Kidney (tissue), 13 donors: ENCODE measurements at regions not wholly inside any gene's neighbourhood (a gene's known extent, or its start where the extent isn't known, plus 50 kb on each side); places are given as distances from the start of the nearest gene placed in this dataset.

Experiments
- DNase-seq, 5 donors: peaks; one replicate each; pipeline ENCODE4 v3.0.0-alpha.2; 2013 to 2020
- FAIRE-seq: peaks from 2 replicates; lab custom pipeline; 2012; peaks lifted over from hg19 to GRCh38; lab: Jason Lieb, UNC
- H3K27ac ChIP-seq, 2 donors: one replicate each; pipeline ENCODE4 v1.7.0; 2013; ENCODE audit warnings: low read depth in 2 of 2, low read length in 2 of 2, inconsistent platforms in 1 of 2
- H3K27me3 ChIP-seq: one replicate; pipeline ENCODE4 v1.7.1; 2013; ENCODE audit warnings: low read length, inconsistent platforms; ENCODE audit not compliant: control insufficient read depth, insufficient read depth
- H3K36me3 ChIP-seq, 3 donors: one replicate each; pipeline versions ENCODE4 v1.7.0 to v1.7.1; 2013; ENCODE audit warnings: low read length in 3 of 3, control low read depth in 1 of 3, inconsistent platforms in 1 of 3; ENCODE audit not compliant: insufficient read depth in 3 of 3, control insufficient read depth in 2 of 3
- H3K4me1 ChIP-seq, 3 donors: one replicate each; pipeline versions ENCODE4 v1.7.0 to v1.7.1; 2013; ENCODE audit warnings: low read length in 3 of 3, inconsistent platforms in 1 of 3, low read depth in 1 of 3; ENCODE audit not compliant: control insufficient read depth in 2 of 3, insufficient read depth in 2 of 3
- H3K4me3 ChIP-seq, 3 donors: one replicate each; pipeline versions ENCODE4 v1.7.0 to v1.8.1; 2013; ENCODE audit warnings: low read length in 3 of 3, control low read depth in 1 of 3, inconsistent platforms in 1 of 3
- H3K9ac ChIP-seq, 3 donors: one replicate each; pipeline versions ENCODE4 v1.7.0 to v1.7.1; 2013; ENCODE audit warnings: low read length in 3 of 3, control low read depth in 1 of 3, inconsistent platforms in 1 of 3
- H3K9me3 ChIP-seq, 3 donors: one replicate each; pipeline versions ENCODE4 v1.7.0 to v1.7.1; 2013; ENCODE audit warnings: low read length in 3 of 3, control low read depth in 1 of 3, inconsistent platforms in 1 of 3; ENCODE audit not compliant: control insufficient read depth in 2 of 3, insufficient read depth in 1 of 3
- CTCF ChIP-seq: IDR thresholded peaks from 3 replicates; pipeline ENCODE4 v1.5.1; 2012; ENCODE audit warnings: mild to moderate bottlenecking, moderate library complexity, borderline replicate concordance; ENCODE audit not compliant: insufficient read depth; ENCODE audit errors: extremely low read depth
- intact Hi-C: fragments of 100-400 bp; cut with DNase I; formaldehyde crosslinking; loops from one replicate; pipeline ENCODE4 v1.11.1; 2022
- donor health status: control.
- donor health status: control.
- donor health status: control.
- donor health status: control.
- donor health status: control.
- donor health status: DM: yes; HTN: yes; CAD: no.
- donor health status: Normal renal cell carcinoma (clear cell type).

DNA sequence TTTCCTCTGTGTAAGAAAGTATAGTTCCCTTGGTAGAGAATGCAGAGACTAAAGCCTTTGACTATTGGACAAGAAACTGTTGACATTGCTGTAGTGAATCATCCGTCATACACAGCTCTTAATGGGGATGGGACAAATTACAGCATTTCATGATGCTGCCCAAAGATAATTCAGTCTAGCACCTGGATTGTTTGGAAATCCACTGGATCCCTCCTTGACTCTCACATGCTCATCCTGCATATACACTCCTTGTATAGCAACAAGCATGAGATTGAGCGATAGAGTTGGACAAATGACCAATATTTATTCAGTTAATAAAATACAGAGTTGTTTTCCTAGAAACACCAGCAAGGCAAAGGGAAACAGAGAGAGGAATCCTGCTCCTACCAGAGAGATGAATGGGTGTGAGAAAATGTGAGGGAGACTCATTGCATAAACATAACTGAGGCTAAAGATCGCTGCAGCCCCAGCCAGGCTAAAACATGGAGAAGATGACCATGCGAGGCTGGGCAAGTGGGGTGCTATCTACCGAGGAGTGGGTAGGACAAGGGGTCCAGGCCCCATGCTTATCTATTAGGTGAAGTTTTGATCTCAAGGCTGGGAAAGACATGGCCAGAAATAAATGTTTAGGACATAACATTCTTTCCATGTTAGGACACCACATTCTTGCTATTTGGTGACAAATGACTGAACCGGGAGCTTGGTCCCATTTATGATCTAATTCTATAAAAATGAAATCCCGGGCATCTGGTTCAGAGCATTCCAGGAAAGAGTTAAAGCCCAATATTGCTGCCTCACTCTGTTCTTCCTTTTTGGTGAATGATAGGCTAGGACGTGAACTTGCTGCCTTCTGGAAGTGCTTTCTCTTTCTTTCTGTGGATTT, 153.2 kb downstream of the TGFB2 start:
- peak overlapping the region in 2 of 3 donors; percentile 27 to 58 for H3K4me3 ChIP-seq
- no peak for TF ChIP-seq CTCF
- no peak for DNase-seq
- no peaks in the 10 kb centered on the region for H3K27me3 ChIP-seq
- H3K9ac ChIP-seq: no peak overlapping the region
- peak overlapping the region in 1 of 2 donors; percentile 43 for H3K27ac ChIP-seq
- H3K4me1 ChIP-seq: peaks cover 0 to 2% (median 0%) of the 10 kb centered on the region in 3 donors
- FAIRE-seq: no peak
- H3K9me3 ChIP-seq: no peaks in the 10 kb centered on the region
- intact Hi-C loops: no loop called here
- no peaks in the 10 kb centered on the region for H3K36me3 ChIP-seq

GRCh38 chr1:218499011-218499691, 154.0 kb downstream of the TGFB2 start:
- H3K27me3 ChIP-seq: no peaks in the 10 kb centered on the region
- no peaks in the 10 kb centered on the region for H3K9me3 ChIP-seq
- DNase-seq (peak in 1 of 5 donors; percentile 18), FAIRE-seq (no peak)
- intact Hi-C loops: no loop called here
- no peak overlapping the region for H3K27ac ChIP-seq
- no peaks in the 10 kb centered on the region for H3K36me3 ChIP-seq
- peak overlapping the region in 2 of 3 donors; percentile 27 to 58 for H3K4me3 ChIP-seq
- no peak overlapping the region for H3K9ac ChIP-seq
- peaks cover 0 to 2% (median 0%) of the 10 kb centered on the region in 3 donors for H3K4me1 ChIP-seq
- no peak for TF ChIP-seq CTCF

DNA sequence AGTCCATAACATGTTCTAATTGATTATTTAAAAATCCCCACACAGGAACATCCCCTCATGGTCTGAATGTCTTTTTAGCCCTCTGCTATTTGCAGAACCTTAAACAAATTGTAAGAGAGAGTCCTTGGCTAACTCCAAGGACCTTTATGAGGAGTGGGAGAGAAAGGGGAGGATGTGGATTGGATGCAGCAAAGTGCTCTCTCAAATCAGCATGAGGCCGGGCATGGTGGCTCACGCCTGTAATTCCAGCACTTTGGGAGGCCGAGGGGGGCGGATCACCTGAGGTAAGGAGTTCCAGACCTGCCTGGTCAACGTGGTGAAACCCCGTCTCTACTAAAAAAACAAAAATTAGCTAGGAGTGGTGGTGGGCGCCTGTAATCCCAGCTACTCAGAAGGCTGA, 154.8 kb downstream of the TGFB2 start:
- H3K27me3 ChIP-seq: no peaks in the 10 kb centered on the region
- H3K9ac ChIP-seq: no peak overlapping the region
- DNase-seq (no peak), FAIRE-seq (no peak)
- no peak overlapping the region for H3K4me3 ChIP-seq
- intact Hi-C loops: no loop called here
- no peaks in the 10 kb centered on the region for H3K36me3 ChIP-seq
- H3K9me3 ChIP-seq: no peaks in the 10 kb centered on the region
- H3K27ac ChIP-seq: no peak overlapping the region
- TF ChIP-seq CTCF: no peak
- H3K4me1 ChIP-seq: peaks cover 0 to 2% (median 0%) of the 10 kb centered on the region in 3 donors
